ENCODE measurements at regions not wholly inside any gene's neighbourhood (a gene's known extent, or its start where the extent isn't known, plus 50 kb on each side); places are given as distances from the start of the nearest gene placed in this dataset.

DNA sequence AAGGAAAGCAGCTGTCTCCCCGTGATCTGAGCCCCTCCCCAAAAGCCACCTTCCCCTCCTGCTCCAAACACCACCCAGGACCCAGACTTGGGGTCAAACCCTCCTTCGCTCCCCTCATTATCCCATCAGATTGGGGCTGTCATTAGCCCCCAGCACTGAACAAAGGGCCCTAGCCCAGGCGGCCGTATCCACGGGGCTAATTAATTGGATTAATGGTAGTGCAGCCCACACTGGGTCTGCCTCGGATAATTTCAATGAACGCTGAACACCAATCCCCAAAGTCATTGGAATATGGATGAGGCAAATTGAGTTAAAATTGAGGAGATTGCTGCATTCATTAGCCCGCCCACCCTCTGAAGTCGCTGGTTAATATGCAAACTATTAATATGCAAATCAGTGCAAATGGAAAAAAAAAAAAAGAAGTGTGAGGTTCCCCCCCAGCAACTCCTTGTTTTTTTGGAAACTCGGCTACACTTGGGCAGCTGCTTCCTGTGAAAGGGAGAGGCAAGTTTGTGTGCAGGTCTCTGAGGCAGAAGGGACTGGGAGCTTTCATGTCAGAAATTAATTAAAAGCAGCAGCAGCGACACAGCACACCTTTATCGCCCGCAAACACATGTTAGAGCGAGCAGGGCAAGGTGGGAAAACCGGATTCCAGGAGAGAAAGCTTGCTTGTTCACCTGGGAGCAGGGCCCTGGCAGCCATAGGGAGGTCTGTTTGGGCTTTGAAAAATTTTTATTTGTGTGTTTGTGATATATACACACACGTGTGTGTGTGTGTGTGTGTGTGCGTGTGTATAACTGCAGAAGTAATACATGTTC, 517.8 kb downstream of the MIAT start:
- TF ChIP-seq POLR2AphosphoS5 (IDR thresholded peaks at IDR 0.05; ENCODE audit: low read depth, low read length) (no peak), SIN3A (conservative IDR thresholded peaks at IDR 0.05 in 1 of 2, IDR thresholded peaks at IDR 0.05 in 1 of 2; ENCODE audit: low read depth in 1 of 2, low read length in 2 of 2) (no peak)
- TF ChIP-seq, protein P1, sequence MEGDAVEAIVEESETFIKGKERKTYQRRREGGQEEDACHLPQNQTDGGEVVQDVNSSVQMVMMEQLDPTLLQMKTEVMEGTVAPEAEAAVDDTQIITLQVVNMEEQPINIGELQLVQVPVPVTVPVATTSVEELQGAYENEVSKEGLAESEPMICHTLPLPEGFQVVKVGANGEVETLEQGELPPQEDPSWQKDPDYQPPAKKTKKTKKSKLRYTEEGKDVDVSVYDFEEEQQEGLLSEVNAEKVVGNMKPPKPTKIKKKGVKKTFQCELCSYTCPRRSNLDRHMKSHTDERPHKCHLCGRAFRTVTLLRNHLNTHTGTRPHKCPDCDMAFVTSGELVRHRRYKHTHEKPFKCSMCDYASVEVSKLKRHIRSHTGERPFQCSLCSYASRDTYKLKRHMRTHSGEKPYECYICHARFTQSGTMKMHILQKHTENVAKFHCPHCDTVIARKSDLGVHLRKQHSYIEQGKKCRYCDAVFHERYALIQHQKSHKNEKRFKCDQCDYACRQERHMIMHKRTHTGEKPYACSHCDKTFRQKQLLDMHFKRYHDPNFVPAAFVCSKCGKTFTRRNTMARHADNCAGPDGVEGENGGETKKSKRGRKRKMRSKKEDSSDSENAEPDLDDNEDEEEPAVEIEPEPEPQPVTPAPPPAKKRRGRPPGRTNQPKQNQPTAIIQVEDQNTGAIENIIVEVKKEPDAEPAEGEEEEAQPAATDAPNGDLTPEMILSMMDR (IDR thresholded peaks at IDR 0.05; ENCODE audit: control extremely low read depth in 1 of 3, insufficient read depth in 1 of 3, low read depth in 1 of 3, low read length in 3 of 3) = no peak

All from H1 (cell line).